KG1 (cell line): ENCODE measurements at regions not wholly inside any gene's neighbourhood (a gene's known extent, or its start where the extent isn't known, plus 50 kb on each side); places are given as distances from the start of the nearest gene placed in this dataset.
"Not testable (repeated sequence)": the region's sequence is repeated elsewhere in the genome, so short reads cannot be mapped to it uniquely, and the experiment has no call there.

Experiments used
- DNase-seq: peaks from one replicate; lab custom pipeline; 2025; lab: John Stamatoyannopoulos, UW

DNA sequence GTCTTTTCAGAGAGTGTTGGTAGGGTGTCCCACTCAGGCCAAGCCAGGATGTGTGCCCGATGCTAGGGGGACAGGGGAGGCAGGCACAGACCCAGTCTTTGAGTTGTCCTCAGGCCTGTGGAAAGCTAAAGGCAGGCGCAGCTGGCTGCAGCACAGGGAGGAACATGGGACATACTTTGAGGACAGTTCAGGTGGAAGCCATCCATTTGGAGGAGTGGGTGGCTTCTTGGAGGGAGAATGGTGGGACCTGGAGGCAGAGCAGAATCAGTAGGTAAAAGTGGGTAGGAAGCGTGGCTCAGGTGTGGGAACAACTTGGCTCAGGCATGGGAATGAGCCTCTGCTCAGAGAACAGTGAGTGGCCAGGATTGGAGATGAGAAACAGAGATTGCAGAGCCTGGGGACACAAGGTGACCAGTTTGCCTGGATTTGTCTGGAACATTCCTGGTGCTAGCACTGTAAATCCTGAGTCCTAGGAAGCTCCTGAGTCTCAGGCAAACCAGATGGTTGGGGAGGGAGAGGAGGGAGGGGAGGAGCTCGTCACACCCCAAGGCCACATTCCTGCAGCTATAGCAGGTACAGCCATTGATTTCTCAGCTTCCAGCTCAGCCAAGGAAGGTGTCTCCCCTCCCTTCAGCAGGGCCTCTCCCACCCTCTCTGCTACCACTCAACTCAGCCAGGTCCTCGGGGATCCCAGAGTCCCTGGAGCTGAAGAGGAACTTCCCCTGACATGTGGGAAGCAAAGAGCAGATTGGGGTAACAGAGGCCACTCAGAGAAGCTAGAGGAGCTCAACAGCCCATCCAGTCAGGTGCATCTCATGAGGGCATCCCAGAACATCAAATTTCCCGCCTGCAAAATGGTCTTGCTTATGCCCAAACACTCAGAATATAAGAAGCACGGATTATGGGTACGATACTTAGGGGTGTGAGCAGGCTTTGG lies 65.2 kb upstream of the TINAGL1 start:
- DNase-seq = no peak

GRCh38 chr1:31511848-31512615 lies 64.3 kb upstream of the TINAGL1 start:
- no peak for DNase-seq

DNA sequence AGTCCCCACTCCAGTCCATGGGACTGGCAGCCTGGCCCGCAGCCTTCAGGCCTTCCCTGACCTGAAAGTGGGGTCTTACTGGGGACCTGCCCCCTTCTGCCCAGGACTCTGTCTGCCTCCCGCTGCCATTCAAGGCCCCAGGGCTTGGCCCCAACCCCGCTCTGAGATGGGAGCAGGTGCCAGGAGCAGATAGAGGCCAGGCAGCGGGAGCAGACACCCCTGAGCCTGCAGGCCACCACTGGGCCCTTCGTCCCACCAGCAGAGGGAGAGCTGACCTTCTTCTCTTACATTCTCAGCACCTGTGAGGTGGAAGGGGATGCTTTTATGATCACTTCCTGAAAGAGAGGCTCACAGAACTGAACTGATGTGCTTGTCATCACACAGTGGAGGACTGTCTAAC lies 62.2 kb upstream of the TINAGL1 start:
- DNase-seq = no peak

DNA sequence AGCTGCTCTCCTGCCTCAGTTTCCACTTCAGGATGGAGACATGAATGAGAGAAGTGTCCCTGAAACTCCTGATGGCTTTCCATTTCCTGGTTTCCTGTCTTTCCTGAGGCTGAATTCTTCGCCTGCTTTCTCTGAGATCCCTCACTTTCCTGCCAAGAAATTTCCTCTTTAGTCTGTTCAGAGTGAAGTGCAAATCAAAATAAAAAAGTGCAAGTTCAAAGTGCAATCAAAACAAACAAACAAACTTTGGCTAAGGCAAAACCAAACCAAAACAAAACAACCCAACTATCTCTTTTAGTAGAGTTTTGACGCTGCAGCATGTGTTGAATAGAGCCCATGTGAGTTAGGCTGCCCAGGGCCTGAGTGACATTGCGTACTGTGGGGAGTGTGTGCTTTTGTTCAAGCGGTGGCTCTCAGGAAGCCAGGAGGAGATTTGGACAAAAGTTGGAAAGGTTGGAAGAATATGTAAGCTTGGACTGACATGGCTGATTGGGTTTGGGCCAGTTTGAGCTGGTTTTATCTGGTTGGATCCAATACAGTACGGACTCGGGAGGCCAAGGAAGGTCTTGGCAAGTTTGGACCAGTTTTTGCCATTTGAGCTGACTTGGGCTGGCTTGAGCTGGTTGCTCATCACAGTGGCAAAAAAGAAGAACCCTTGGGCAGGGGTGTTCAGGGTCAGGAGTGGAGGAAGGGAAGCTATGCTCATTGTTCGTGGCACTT lies 61.1 kb upstream of the TINAGL1 start:
- no peak for DNase-seq

DNA sequence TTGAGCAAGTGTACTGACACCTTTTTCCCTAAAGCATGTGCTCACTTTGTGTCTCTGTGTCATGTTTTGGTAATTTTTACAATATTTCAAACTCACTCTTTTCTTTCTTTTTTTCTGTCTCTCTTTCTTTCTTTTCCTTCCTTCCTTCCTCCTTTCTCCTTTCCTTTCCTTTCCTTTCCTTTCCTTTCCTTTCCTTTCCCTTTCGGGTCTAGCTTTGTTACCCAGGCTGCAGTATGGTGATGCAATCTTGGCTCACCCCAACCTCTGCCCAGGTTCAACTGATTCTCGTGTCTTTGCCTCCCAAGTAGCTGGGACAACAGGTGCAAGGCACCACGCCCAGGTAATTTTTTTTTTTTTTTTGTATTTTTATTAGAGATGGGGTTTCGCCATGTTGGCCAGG lies 60.4 kb upstream of the TINAGL1 start:
- DNase-seq = no peak

DNA sequence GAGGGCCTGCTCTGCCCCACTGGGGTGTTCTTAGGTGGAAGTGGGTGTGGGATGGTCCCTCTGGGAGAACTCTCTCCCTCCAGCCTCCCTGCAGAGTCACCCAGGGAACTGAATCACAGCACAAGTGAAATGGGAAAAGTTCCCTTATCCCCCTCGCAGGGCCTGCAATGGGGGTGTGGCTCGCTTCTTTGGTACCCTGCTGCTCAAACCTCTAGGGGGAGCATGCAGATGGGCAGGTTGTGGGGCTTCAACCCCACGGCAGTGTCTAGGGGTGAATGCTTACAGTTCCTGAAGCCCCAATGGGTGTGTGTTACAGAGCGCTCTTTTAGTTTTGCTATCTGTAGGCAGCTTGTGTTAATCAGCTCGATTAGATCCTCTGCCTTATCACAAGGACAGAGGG lies 59.0 kb upstream of the TINAGL1 start:
- no peak for DNase-seq

DNA sequence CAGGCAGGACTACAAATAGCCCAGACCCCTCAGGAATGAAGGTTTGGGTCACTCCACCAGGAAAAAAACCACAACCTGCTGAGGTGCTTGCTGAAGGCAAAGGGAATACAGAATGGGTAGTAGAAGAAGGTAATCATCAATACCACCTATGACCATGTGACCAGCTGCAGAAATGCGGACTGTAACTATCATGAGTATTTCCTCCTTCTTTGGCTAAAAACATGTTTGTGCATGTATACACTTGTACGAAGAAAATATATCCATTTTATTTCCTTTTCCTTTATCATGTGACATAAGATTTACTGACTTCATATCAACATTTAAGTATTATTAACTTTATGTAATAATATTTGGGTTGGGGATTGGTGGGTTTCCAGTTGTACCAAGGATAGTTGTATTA lies 58.3 kb upstream of the TINAGL1 start:
- DNase-seq = not testable (repeated sequence)

DNA sequence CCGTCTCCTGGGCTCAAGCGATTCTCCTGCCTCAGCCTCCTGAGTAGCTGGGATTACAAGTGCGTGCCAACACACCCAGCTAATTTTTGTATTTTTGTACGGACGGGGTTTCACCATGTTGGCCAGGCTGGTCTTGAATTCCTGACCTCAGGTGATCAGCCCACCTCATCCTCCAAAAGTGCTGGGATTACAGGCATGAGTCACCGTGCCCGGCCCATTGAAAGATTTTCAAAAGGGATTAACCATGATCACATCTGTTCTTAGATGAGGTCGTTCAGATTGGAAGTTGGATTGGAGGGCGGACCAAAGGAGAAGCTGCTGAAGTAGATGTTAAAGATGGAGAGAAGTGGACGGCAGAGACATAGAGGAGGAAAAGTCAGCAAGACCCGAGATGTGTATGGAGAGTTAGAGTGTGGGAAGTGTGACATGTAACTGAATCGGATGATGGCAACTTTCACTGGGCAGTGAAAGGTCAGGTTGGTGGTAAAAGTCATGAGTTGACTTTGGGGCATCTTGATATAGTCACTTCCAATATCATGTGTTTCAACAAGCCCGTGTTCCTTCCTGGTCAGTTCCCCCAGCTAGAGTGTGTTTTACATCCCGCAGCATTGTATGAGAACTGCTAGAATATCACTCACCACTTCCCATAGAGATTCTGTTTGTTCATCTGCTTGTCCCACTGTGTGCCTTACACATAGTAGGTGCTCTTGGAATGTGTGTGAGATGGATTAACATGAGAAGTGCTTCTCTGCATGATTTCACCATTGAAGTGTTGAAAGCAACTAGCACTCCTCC lies 54.4 kb upstream of the TINAGL1 start:
- no peak for DNase-seq

- no peak for DNase-seq
Observed at GRCh38 chr1:31522556-31522845, 53.8 kb upstream of the TINAGL1 start.

- no peak for DNase-seq
Observed at GRCh38 chr1:31523012-31523411, 53.3 kb upstream of the TINAGL1 start.

GRCh38 chr1:31523769-31524168 lies 52.5 kb upstream of the TINAGL1 start:
- no peak for DNase-seq

DNA sequence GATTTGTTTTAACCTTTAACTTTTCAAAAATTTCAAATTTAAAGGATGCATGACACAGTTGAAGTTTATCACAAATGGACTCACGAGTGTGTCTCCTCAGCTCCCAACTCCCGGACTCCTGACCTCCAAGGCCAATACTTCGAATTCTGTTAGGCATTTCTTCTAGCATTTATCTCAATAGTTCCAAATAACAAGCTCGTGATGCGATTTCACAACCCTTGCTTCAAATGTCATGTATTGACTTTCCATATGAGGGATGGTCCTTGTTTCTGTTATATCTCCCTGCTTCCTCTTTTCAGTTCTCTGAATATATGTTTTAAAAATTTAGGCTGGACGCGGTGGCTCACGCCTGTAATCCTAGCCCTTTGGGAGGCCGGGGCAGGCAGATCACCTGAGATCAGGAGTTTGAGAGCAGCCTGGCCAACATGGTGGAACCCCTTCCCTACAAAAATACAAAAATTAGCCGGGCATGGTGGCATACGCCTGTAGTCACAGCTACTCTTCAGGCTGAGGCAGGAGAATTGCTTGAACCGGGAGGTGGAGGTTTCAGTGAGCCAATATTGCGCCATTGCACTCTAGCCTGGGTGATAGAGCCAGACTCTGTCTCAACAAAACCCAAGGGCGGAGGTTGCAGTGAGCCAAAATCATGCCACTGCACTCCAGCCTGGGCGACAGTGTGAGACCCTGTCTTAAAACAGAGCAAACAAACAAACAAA lies 52.0 kb upstream of the TINAGL1 start:
- DNase-seq = no peak
